Fibroblast of peridontal ligament (primary cell): ENCODE measurements at regions not wholly inside any gene's neighbourhood (a gene's known extent, or its start where the extent isn't known, plus 50 kb on each side); places are given as distances from the start of the nearest gene placed in this dataset.

ENCODE experiments used
- DNase-seq: peaks from one replicate; pipeline ENCODE4 v3.0.0-alpha.2; 2010; ENCODE audit errors: extremely low read depth

- DNase-seq: no peak
Observed at GRCh38 chr2:104140361-104140760, 713.6 kb upstream of the POU3F3 start.

GRCh38 chr2:104158191-104158590 is 695.7 kb upstream of the POU3F3 start:
- DNase-seq: no peak

GRCh38 chr2:104163611-104164130 is 690.2 kb upstream of the POU3F3 start:
- DNase-seq: no peak

GRCh38 chr2:104164721-104165252 is 689.1 kb upstream of the POU3F3 start:
- no peak for DNase-seq

GRCh38 chr2:104177179-104177578 is 676.7 kb upstream of the POU3F3 start:
- DNase-seq: no peak

GRCh38 chr2:104179644-104180043 is 674.3 kb upstream of the POU3F3 start:
- no peak for DNase-seq

GRCh38 chr2:104200533-104201168 is 653.3 kb upstream of the POU3F3 start:
- no peak for DNase-seq

- no peak for DNase-seq
Observed at GRCh38 chr2:104213758-104214157, 640.2 kb upstream of the POU3F3 start.

GRCh38 chr2:104215269-104216161 is 638.4 kb upstream of the POU3F3 start:
- no peak for DNase-seq

GRCh38 chr2:104233591-104233990 is 620.3 kb upstream of the POU3F3 start:
- DNase-seq: no peak

GRCh38 chr2:104236491-104236890 is 617.4 kb upstream of the POU3F3 start:
- DNase-seq: no peak

GRCh38 chr2:104240984-104241383 is 612.9 kb upstream of the POU3F3 start:
- DNase-seq: no peak

- no peak for DNase-seq
Observed at GRCh38 chr2:104249629-104250028, 604.3 kb upstream of the POU3F3 start.

- no peak for DNase-seq
Observed at GRCh38 chr2:104250635-104251034, 603.3 kb upstream of the POU3F3 start.

GRCh38 chr2:104254017-104254416 is 599.9 kb upstream of the POU3F3 start:
- DNase-seq: no peak

- DNase-seq: no peak
Observed at GRCh38 chr2:104262714-104263113, 591.2 kb upstream of the POU3F3 start.

GRCh38 chr2:104279646-104280045 is 574.3 kb upstream of the POU3F3 start:
- DNase-seq: no peak

GRCh38 chr2:104280216-104280615 is 573.7 kb upstream of the POU3F3 start:
- no peak for DNase-seq

- no peak for DNase-seq
Observed at GRCh38 chr2:104286841-104287240, 567.1 kb upstream of the POU3F3 start.

GRCh38 chr2:104289651-104290565 is 564.0 kb upstream of the POU3F3 start:
- DNase-seq: no peak

- no peak for DNase-seq
Observed at GRCh38 chr2:104290566-104290891, 563.4 kb upstream of the POU3F3 start.

- no peak for DNase-seq
Observed at GRCh38 chr2:104312684-104313083, 541.2 kb upstream of the POU3F3 start.
